Skin of body (tissue), 1 donor: ENCODE measurements at regions not wholly inside any gene's neighbourhood (a gene's known extent, or its start where the extent isn't known, plus 50 kb on each side); places are given as distances from the start of the nearest gene placed in this dataset.
"Not testable (repeated sequence)": the region's sequence is repeated elsewhere in the genome, so short reads cannot be mapped to it uniquely, and the experiment has no call there.

Source experiments
- DNase-seq: peaks from one replicate; lab custom pipeline; 2025; lab: John Stamatoyannopoulos, UW

GRCh38 chrX:63581906-63582305 lies 203.1 kb downstream of the ARHGEF9 start:
- no peak for DNase-seq

- no peak for DNase-seq
Observed at GRCh38 chrX:63581398-63581797, 203.6 kb downstream of the ARHGEF9 start.

GRCh38 chrX:63576533-63576932 lies 208.5 kb downstream of the ARHGEF9 start:
- no peak for DNase-seq

GRCh38 chrX:63575700-63576099 lies 209.3 kb downstream of the ARHGEF9 start:
- not testable (repeated sequence) for DNase-seq

- DNase-seq = no peak
Observed at GRCh38 chrX:63566856-63567255, 215.7 kb upstream of the SPIN4 start.

GRCh38 chrX:63561425-63561824 lies 210.3 kb upstream of the SPIN4 start:
- no peak for DNase-seq

GRCh38 chrX:63560601-63561218 lies 209.6 kb upstream of the SPIN4 start:
- DNase-seq = peak; percentile 83

- no peak for DNase-seq
Observed at GRCh38 chrX:63551856-63552255, 200.7 kb upstream of the SPIN4 start.

GRCh38 chrX:63530654-63531053 lies 179.5 kb upstream of the SPIN4 start:
- no peak for DNase-seq

GRCh38 chrX:63529961-63530360 lies 178.8 kb upstream of the SPIN4 start:
- DNase-seq = no peak

GRCh38 chrX:63526863-63527262 lies 175.7 kb upstream of the SPIN4 start:
- no peak for DNase-seq

- no peak for DNase-seq
Observed at GRCh38 chrX:63525491-63525890, 174.4 kb upstream of the SPIN4 start.

GRCh38 chrX:63519368-63519767 lies 168.2 kb upstream of the SPIN4 start:
- not testable (repeated sequence) for DNase-seq

GRCh38 chrX:63514569-63515080 lies 163.5 kb upstream of the SPIN4 start:
- peak; percentile 44 for DNase-seq

GRCh38 chrX:63513825-63514568 lies 162.9 kb upstream of the SPIN4 start:
- DNase-seq = peak; percentile 81

- DNase-seq = no peak
Observed at GRCh38 chrX:63511361-63511760, 160.2 kb upstream of the SPIN4 start.

- no peak for DNase-seq
Observed at GRCh38 chrX:63508668-63509067, 157.5 kb upstream of the SPIN4 start.

- peak; percentile 4 for DNase-seq
Observed at GRCh38 chrX:63506320-63506719, 155.2 kb upstream of the SPIN4 start.

GRCh38 chrX:63503541-63503940 lies 152.4 kb upstream of the SPIN4 start:
- DNase-seq = no peak

- no peak for DNase-seq
Observed at GRCh38 chrX:63488546-63489373, 137.6 kb upstream of the SPIN4 start.

- no peak for DNase-seq
Observed at GRCh38 chrX:63475200-63475599, 124.1 kb upstream of the SPIN4 start.

GRCh38 chrX:63471004-63471403 lies 119.9 kb upstream of the SPIN4 start:
- no peak for DNase-seq
